Heart right ventricle (tissue), 16 donors: ENCODE measurements at regions not wholly inside any gene's neighbourhood (a gene's known extent, or its start where the extent isn't known, plus 50 kb on each side); places are given as distances from the start of the nearest gene placed in this dataset.

Experiments used
- ATAC-seq, 8 donors: fragments of 200-7000 bp; cut with Tn5 transposase; one replicate each; pipeline ENCODE4 v1.9.1; 2020; ENCODE audit warnings: mild to moderate bottlenecking in 8 of 8, moderate library complexity in 8 of 8, moderate number of reproducible peaks in 1 of 8
- DNase-seq, 2 donors: peaks; one replicate each; pipeline ENCODE4 v3.0.0-alpha.2; 2020
- H3K27ac ChIP-seq, 10 donors: fragments of 200-600 bp; sonication (generic) in 2 of 10; one replicate each; pipeline versions ENCODE4 v1.5.0 to v1.8.0; 2020 to 2022; ENCODE audit warnings: mild to moderate bottlenecking in 3 of 10
- H3K27me3 ChIP-seq, 7 donors: fragments of 200-600 bp; one replicate each; pipeline ENCODE4 v1.8.0; 2021 to 2022; ENCODE audit warnings: mild to moderate bottlenecking in 2 of 7
- H3K36me3 ChIP-seq, 9 donors: fragments of 200-600 bp; sonication (generic) in 1 of 9; one replicate each; pipeline versions ENCODE4 v1.5.0 to v1.8.0; 2020 to 2022; ENCODE audit warnings: mild to moderate bottlenecking in 2 of 9
- H3K4me1 ChIP-seq, 9 donors: fragments of 200-600 bp; sonication (generic) in 1 of 9; one replicate each; pipeline versions ENCODE4 v1.5.0 to v1.8.0; 2020 to 2022; ENCODE audit warnings: mild to moderate bottlenecking in 4 of 9
- H3K4me3 ChIP-seq, 10 donors: fragments of 200-600 bp; sonication (generic) in 2 of 10; one replicate each; pipeline versions ENCODE4 v1.5.0 to v1.8.0; 2020 to 2022; ENCODE audit warnings: mild to moderate bottlenecking in 7 of 10, moderate library complexity in 2 of 10
- H3K9me3 ChIP-seq, 11 donors: fragments of 200-600 bp in 10 of 11; sonication (generic) in 2 of 11; one replicate each; pipeline versions ENCODE4 v1.5.0 to v1.8.0; 2013 to 2022; ENCODE audit warnings: mild to moderate bottlenecking in 2 of 11, control low read depth in 1 of 11, moderate library complexity in 1 of 11
- WGBS, 2 donors: extraction: QIAGEN DNeasy Blood & Tissue Kit; methylation state at CpG; one replicate each; pipeline ENCODE4 v1.1.7; 2013; ENCODE audit warnings: inconsistent platforms in 1 of 2; 5-methylcytosine and 5-hydroxymethylcytosine counted together
- intact Hi-C, 10 donors: fragments of 100-400 bp; cut with DNase I; formaldehyde crosslinking; loops; one replicate each; pipeline versions ENCODE4 v1.11.1 to v1.14.2; 2022
- TF ChIP-seq, protein P1 (sequence below), 9 donors: fragments of 200-600 bp; sonication (generic) in 2 of 9; IDR thresholded peaks; one replicate each; pipeline versions ENCODE4 v1.5.0 to v1.8.0; 2021 to 2022; ENCODE audit warnings: antibody characterized with exemption in 9 of 9, mild to moderate bottlenecking in 5 of 9, moderate library complexity in 1 of 9
- donor health status: Arrhythmogenic right ventricular cardiomyopathy.
- donor health status: ischemic (EF 13 %, LVEDD 7.1; RV severe dilation, severe dysfunction).
- donor health status: healthy with polysubstance abuse.
- donor health status: DM: no; HTN: yes; CAD: no.
- donor health status: DM: no; HTN: no; CAD: no.
- donor health status: ischemic (EF 25% LVEDD 6.9; RV normal size, moderate dysfunction).
- donor health status: ischemic (EF 25% LVEDD 5.7; RV mildly dilated, moderate dysfunction).
- donor health status: healthy.
- donor health status: DM: yes; HTN: yes; CAD: no.
- donor health status: Ischemic cardiomyopathy.
- donor health status: ischemic (EF 35%, LVEDD 5.7; RV mildly dilated, moderate dysfunction).
- donor health status: nonischemic (EF 11% LVEDD 7.7; RV severe dilation, severe dysfunction).
- donor health status: DM: yes; HTN: yes; CAD: no.
- donor health status: PGD.
- donor health status: ischemic (EF 29% LVEDD 5.4; RV normal size, mild dysfunction).
- donor health status: nonischemic (EF 23%, LVEDD 6.1; RV moderate dilation, normal function).

DNA sequence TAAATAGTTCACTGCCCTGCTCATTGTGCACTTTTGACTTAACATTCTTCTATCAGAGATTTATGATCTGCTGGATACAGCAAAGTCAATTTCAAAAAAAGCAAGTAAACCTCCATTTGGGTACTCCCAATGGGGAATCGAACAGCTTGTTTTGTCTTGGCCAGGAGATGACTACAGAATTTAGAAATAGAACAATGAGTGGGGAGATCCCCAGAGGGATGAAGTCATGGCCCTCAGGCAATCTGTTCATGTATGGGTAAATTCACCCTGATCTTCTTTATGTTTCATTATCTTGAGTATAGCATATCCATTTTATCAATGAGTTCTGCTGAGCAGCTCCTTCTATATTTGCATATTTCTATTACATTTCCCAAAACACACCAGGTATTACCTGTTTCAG lies 1681.9 kb downstream of the HACE1 start:
- Histone ChIP-seq H3K4me3 (no peak overlapping the region), H3K4me1 (no peaks in the 10 kb centered on the region), H3K9me3 (peaks cover 0 to 3% (median 0%) of the 10 kb centered on the region in 11 donors), H3K27ac (no peak overlapping the region), H3K36me3 (no peaks in the 10 kb centered on the region), H3K27me3 (no peaks in the 10 kb centered on the region)
- 2 to 42% methylated on average over 1 of the region's 1 CpG for WGBS, 2 donors
- DNase-seq (no peak), ATAC-seq (no peak)
- intact Hi-C loops = no loop called here
- TF ChIP-seq, protein P1, sequence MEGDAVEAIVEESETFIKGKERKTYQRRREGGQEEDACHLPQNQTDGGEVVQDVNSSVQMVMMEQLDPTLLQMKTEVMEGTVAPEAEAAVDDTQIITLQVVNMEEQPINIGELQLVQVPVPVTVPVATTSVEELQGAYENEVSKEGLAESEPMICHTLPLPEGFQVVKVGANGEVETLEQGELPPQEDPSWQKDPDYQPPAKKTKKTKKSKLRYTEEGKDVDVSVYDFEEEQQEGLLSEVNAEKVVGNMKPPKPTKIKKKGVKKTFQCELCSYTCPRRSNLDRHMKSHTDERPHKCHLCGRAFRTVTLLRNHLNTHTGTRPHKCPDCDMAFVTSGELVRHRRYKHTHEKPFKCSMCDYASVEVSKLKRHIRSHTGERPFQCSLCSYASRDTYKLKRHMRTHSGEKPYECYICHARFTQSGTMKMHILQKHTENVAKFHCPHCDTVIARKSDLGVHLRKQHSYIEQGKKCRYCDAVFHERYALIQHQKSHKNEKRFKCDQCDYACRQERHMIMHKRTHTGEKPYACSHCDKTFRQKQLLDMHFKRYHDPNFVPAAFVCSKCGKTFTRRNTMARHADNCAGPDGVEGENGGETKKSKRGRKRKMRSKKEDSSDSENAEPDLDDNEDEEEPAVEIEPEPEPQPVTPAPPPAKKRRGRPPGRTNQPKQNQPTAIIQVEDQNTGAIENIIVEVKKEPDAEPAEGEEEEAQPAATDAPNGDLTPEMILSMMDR (IDR thresholded peaks at IDR 0.05) = no peak

DNA sequence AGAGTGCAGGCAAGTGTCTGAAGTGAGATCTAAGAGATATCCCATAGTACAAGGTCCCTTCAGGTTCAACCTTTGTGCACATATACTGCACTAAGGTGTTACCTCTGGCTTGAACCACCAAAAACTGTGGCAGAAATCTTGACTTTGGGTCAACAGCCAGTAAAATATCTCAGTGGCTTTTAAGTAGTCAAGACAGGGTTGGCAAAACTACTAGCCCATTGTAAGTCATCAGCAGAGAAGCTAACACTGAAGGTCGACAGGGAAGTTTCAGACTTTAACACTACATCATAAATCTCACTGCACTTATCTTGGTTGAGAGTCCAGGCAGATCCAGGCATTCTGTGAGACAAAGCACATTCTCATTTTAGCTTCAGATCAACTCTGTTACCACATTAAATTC lies 1684.7 kb downstream of the HACE1 start:
- no peak for ATAC-seq
- Histone ChIP-seq H3K27me3 (no peaks in the 10 kb centered on the region), H3K9me3 (peaks cover 0 to 3% (median 0%) of the 10 kb centered on the region in 11 donors), H3K4me1 (no peaks in the 10 kb centered on the region), H3K4me3 (no peak overlapping the region), H3K27ac (no peak overlapping the region), H3K36me3 (no peaks in the 10 kb centered on the region)
- TF ChIP-seq, protein P1 (IDR thresholded peaks at IDR 0.05) = no peak
- DNase-seq = no peak
- 45 to 61% methylated on average over 1 of the region's 1 CpG for WGBS, 2 donors
- intact Hi-C loops = no loop called here

DNA sequence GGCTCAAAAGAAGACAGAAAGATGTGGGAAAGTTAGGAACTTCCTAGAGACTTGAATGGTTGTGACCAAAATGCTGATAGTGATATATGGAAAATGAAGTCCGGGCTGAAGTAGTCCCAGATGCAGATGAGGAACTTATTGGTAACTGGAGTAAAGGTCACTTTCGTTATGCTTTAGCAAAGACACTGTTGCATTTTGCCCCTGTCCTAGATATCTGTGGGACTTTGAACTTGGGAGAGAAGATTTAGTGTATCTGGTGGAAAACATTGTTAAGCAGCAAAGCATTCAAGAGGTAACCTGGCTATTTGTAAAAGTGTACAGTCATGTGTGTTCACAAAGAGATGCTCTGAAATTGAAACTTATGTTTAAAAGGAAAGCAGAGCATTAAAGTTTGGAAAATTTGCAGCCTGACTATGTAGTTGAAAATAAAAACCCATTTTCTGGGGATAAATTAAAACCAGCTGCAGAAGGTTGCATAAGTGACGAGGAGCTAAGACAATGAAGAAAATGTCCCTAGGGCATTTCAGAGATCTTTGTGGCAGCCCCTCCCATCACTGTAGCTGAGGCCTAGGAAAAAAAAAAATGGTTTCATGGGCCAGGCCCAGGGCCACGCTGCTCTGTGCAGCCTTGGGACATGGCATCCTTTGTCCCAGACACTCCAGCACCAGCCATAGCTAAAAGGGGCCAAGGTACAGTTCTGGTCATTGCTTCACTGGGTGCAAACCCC lies 1692.2 kb downstream of the HACE1 start:
- Histone ChIP-seq H3K27me3 (no peaks in the 10 kb centered on the region), H3K4me1 (no peaks in the 10 kb centered on the region), H3K36me3 (no peaks in the 10 kb centered on the region), H3K4me3 (no peak overlapping the region), H3K27ac (no peak overlapping the region), H3K9me3 (no peaks in the 10 kb centered on the region)
- DNase-seq (no peak), ATAC-seq (no peak)
- TF ChIP-seq, protein P1 (IDR thresholded peaks at IDR 0.05) = no peak
- intact Hi-C loops = no loop called here
- WGBS, 2 donors = 79 to 80% methylated on average over 4 of the region's 4 CpGs

DNA sequence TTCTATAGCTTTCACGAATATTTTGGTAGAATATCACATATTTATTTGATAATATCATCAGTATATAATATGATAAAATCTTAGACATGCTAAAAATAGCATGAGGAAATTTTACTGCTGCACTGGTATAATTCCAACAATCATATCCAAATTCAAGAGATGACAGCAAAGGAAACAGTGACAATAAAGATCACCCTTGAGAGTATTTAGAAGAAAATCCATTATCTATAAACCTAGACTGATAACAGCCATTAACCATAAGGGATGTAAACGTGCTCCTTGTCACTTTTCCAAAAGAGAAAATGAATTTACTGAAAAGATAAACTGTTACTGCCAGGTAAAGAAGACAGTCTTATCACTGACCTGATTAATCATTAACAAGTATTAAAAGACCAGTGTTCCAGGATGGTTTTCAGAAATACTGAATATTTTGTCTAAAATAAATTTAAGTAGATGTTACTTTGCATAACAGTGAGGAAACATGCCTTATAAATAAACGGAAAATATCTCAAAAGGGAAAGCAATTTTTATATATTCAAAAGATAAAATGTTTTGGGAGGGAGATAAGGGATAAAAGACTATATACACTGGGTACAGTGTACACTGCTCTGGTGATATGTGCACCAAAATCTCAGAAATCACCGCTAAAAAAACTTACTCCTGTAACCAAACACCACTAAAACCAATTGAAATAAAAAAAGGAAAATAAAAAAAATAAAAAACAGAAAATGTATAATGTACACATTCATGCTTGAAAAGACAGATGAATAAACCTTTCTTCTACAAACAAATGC lies 1704.7 kb downstream of the HACE1 start:
- 31 to 44% methylated on average over 4 of the region's 4 CpGs for WGBS, 2 donors
- Histone ChIP-seq H3K9me3 (no peaks in the 10 kb centered on the region), H3K27ac (no peak overlapping the region), H3K4me3 (no peak overlapping the region), H3K36me3 (no peaks in the 10 kb centered on the region), H3K27me3 (no peaks in the 10 kb centered on the region), H3K4me1 (peaks cover 0 to 9% (median 0%) of the 10 kb centered on the region in 9 donors)
- intact Hi-C loops = no loop called here
- TF ChIP-seq, protein P1 (IDR thresholded peaks at IDR 0.05) = no peak
- ATAC-seq (no peak), DNase-seq (no peak)
